B cell (primary cell): ENCODE measurements at regions not wholly inside any gene's neighbourhood (a gene's known extent, or its start where the extent isn't known, plus 50 kb on each side); places are given as distances from the start of the nearest gene placed in this dataset.

Experiments used
- ATAC-seq: fragments of 200-7000 bp; cut with Tn5 transposase; one replicate; pipeline ENCODE4 v1.10.0; 2021; ENCODE audit warnings: low read depth, mild to moderate bottlenecking, moderate number of reproducible peaks, moderate library complexity
- CTCF ChIA-PET: fragments of 350-600 bp; sonication (Branson Sonifier 250); formaldehyde crosslinking; loops from one replicate; lab custom pipeline; 2021; ENCODE audit warnings: antibody characterized with exemption, inconsistent platforms; lab: Charles Lee
- POLR2A ChIA-PET: fragments of 350-600 bp; sonication (Branson Sonifier 250); formaldehyde crosslinking; loops from one replicate; lab custom pipeline; 2021; ENCODE audit warnings: antibody characterized with exemption; lab: Charles Lee
- DNase-seq: peaks from one replicate; pipeline ENCODE4 v3.0.0; 2013
- H2AFZ ChIP-seq: 2 replicates; pipeline ENCODE4 v1.6.1; 2012; ENCODE audit warnings: mild to moderate bottlenecking, low read depth, low read length; ENCODE audit not compliant: insufficient read depth, poor library complexity, severe bottlenecking
- H3K27ac ChIP-seq, 2 donors: 1 replicate in 1 of 2; 2 replicates in 1 of 2; pipeline ENCODE4 v1.5.1; 2012 to 2013; ENCODE audit warnings: low read length in 2 of 2, mild to moderate bottlenecking in 2 of 2, moderate library complexity in 1 of 2
- H3K27me3 ChIP-seq, 4 experiments: fragments of 200-600 bp in 1 of 4; sonication (generic) in 1 of 4; replicated peaks in 1 of 4; 1 replicate in 2 of 4; 2 replicates in 2 of 4; pipeline versions ENCODE4 v1.6.1 to v1.7.0; 2013 to 2016; ENCODE audit warnings: low read length in 3 of 4, mild to moderate bottlenecking in 2 of 4, mixed read lengths in 1 of 4, moderate library complexity in 1 of 4; ENCODE audit not compliant: insufficient read depth in 4 of 4, control insufficient read depth in 3 of 4; ENCODE audit errors: control extremely low read depth in 1 of 4
- H3K36me3 ChIP-seq, 2 experiments: replicated peaks in 1 of 2; 1 replicate in 1 of 2; 2 replicates in 1 of 2; pipeline versions ENCODE4 v1.6.1 to v1.7.1; 2013; ENCODE audit warnings: low read length in 1 of 2; ENCODE audit not compliant: insufficient read depth in 2 of 2, control insufficient read depth in 1 of 2; ENCODE audit errors: control extremely low read depth in 1 of 2, extremely low read depth in 1 of 2
- H3K4me1 ChIP-seq, 2 donors: fragments of 200-600 bp in 1 of 2; sonication (generic) in 1 of 2; 1 replicate in 1 of 2; 2 replicates in 1 of 2; pipeline versions ENCODE4 v1.5.1 to v1.6.1; 2013 to 2017; ENCODE audit warnings: low read length in 2 of 2; ENCODE audit not compliant: control insufficient read depth in 2 of 2, insufficient read depth in 2 of 2
- H3K4me2 ChIP-seq: replicated peaks from 2 replicates; pipeline ENCODE3; 2012; ENCODE audit warnings: mild to moderate bottlenecking, low read depth, low read length; ENCODE audit not compliant: poor library complexity, severe bottlenecking
- H3K4me3 ChIP-seq, 5 experiments: fragments of 200-600 bp in 1 of 5; sonication (generic) in 1 of 5; 1 replicate in 3 of 5; 2 replicates in 2 of 5; pipeline versions ENCODE4 v1.5.1 to v1.7.0; 2011 to 2016; ENCODE audit warnings: low read length in 4 of 5, mild to moderate bottlenecking in 4 of 5, low read depth in 2 of 5, control low read depth in 1 of 5, moderate library complexity in 1 of 5; ENCODE audit not compliant: insufficient read depth in 1 of 5; ENCODE audit errors: control extremely low read depth in 1 of 5, extremely low read depth in 1 of 5
- H3K79me2 ChIP-seq: fragments of 200-600 bp; sonication (generic); one replicate; pipeline ENCODE4 v1.6.0; 2016; ENCODE audit warnings: low read length; ENCODE audit not compliant: control insufficient read depth, insufficient read depth
- H3K9ac ChIP-seq: fragments of 200-600 bp; sonication (generic); 2 replicates; pipeline ENCODE4 v1.6.1; 2017; ENCODE audit warnings: mild to moderate bottlenecking, low read length, moderate library complexity
- H3K9me3 ChIP-seq, 3 donors: one replicate each; pipeline versions ENCODE4 v1.6.1 to v1.7.1; 2013; ENCODE audit warnings: low read length in 2 of 3; ENCODE audit not compliant: control insufficient read depth in 2 of 3, insufficient read depth in 1 of 3; ENCODE audit errors: control extremely low read depth in 1 of 3
- H4K20me1 ChIP-seq: 2 replicates; pipeline ENCODE4 v1.6.0; 2012; ENCODE audit warnings: mild to moderate bottlenecking, low read length; ENCODE audit not compliant: insufficient read depth, control insufficient read depth, poor library complexity, severe bottlenecking
- H3K27ac Mint-ChIP-seq: one replicate; pipeline ENCODE4 v1.8.0; 2021; ENCODE audit warnings: mixed read lengths
- H3K27me3 Mint-ChIP-seq: one replicate; pipeline ENCODE4 v1.8.0; 2021; ENCODE audit warnings: mixed read lengths
- H3K4me1 Mint-ChIP-seq: one replicate; pipeline ENCODE4 v1.8.0; 2021; ENCODE audit warnings: mixed read lengths
- H3K4me3 Mint-ChIP-seq: one replicate; pipeline ENCODE4 v1.8.0; 2021; ENCODE audit warnings: mixed read lengths
- H3K9me3 Mint-ChIP-seq: one replicate; pipeline ENCODE4 v1.8.0; 2022; ENCODE audit warnings: mixed read lengths; ENCODE audit not compliant: insufficient read depth
- CTCF ChIP-seq: fragments of 200-600 bp; IDR thresholded peaks from one replicate; pipeline ENCODE4 v1.8.0; 2022; ENCODE audit warnings: antibody characterized with exemption, mild to moderate bottlenecking
- EZH2 ChIP-seq: IDR thresholded peaks from 2 replicates; pipeline ENCODE4 v1.6.1; 2012; ENCODE audit warnings: borderline replicate concordance, low read depth, mild to moderate bottlenecking, moderate library complexity, low read length; ENCODE audit not compliant: insufficient read depth, poor library complexity, severe bottlenecking
- WGBS: methylation state at CpG from one replicate; pipeline ENCODE4 v1.1.5; 2013; ENCODE audit warnings: missing lambda C conversion rate; ENCODE audit not compliant: insufficient coverage; 5-methylcytosine and 5-hydroxymethylcytosine counted together
- intact Hi-C: fragments of 100-400 bp; cut with micrococcal nuclease; formaldehyde crosslinking; loops from one replicate; pipeline ENCODE4 v1.10.0; 2022

GRCh38 chr14:82414853-82415539, 881.3 kb upstream of the SEL1L start:
- no peak overlapping the region for H2AFZ ChIP-seq
- H3K36me3 ChIP-seq, result no peaks in the 10 kb centered on the region
- ChIA-PET CTCF (no interaction called here), POLR2A (no interaction called here)
- no peak overlapping the region for H3K9ac ChIP-seq
- TF ChIP-seq EZH2 (no peak), CTCF (no peak)
- no CpG with 5 or more reads among the region's 1 CpG for WGBS
- H3K4me3 ChIP-seq, result no peak overlapping the region
- no peak overlapping the region for H3K27ac ChIP-seq
- H3K4me2 ChIP-seq, result no peak overlapping the region
- Mint-ChIP-seq H3K27me3 (no peaks in the 10 kb centered on the region), H3K4me3 (no peak overlapping the region), H3K9me3 (peaks cover 11% of the 10 kb centered on the region), H3K27ac (no peak overlapping the region), H3K4me1 (no peaks in the 10 kb centered on the region)
- intact Hi-C loops, result no loop called here
- no peak for ATAC-seq
- no peaks in the 10 kb centered on the region for H3K27me3 ChIP-seq
- DNase-seq, result no peak
- H3K9me3 ChIP-seq, result peaks cover 0 to 6% (median 3%) of the 10 kb centered on the region in 3 donors
- no peaks in the 10 kb centered on the region for H3K4me1 ChIP-seq
- no peaks in the 10 kb centered on the region for H3K79me2 ChIP-seq
- no peaks in the 10 kb centered on the region for H4K20me1 ChIP-seq

- no peak for ATAC-seq
These were observed 886.3 kb upstream of the SEL1L start for GRCh38 chr14:82419933-82420332.

More at GRCh38 chr14:82419933-82420332, 886.3 kb upstream of the SEL1L start:
- H3K27ac ChIP-seq, result no peak overlapping the region
- Mint-ChIP-seq H3K4me3 (no peak overlapping the region), H3K9me3 (peaks cover 11% of the 10 kb centered on the region), H3K27me3 (no peaks in the 10 kb centered on the region), H3K4me1 (no peaks in the 10 kb centered on the region), H3K27ac (no peak overlapping the region)
- H3K4me3 ChIP-seq, result no peak overlapping the region
- no peaks in the 10 kb centered on the region for H4K20me1 ChIP-seq
- no peak overlapping the region for H3K9ac ChIP-seq
- H3K4me1 ChIP-seq, result no peaks in the 10 kb centered on the region
- peaks cover 0 to 6% (median 1%) of the 10 kb centered on the region in 3 donors for H3K9me3 ChIP-seq
- no peaks in the 10 kb centered on the region for H3K36me3 ChIP-seq
- CTCF ChIA-PET, result no interaction called here
- H3K27me3 ChIP-seq, result no peaks in the 10 kb centered on the region
- intact Hi-C loops, result no loop called here
- H3K79me2 ChIP-seq, result no peaks in the 10 kb centered on the region
- POLR2A ChIA-PET, result no interaction called here
- no peak for DNase-seq
- no peak overlapping the region for H2AFZ ChIP-seq
- H3K4me2 ChIP-seq, result no peak overlapping the region
- WGBS, result no CpG with 5 or more reads among the region's 2 CpGs
- no peak for TF ChIP-seq EZH2
- no peak for TF ChIP-seq CTCF
